HG03439 (cell line): ENCODE measurements at regions not wholly inside any gene's neighbourhood (a gene's known extent, or its start where the extent isn't known, plus 50 kb on each side); places are given as distances from the start of the nearest gene placed in this dataset.

ENCODE experiments used
- ATAC-seq: cut with Tn5 transposase; IDR thresholded peaks from one replicate; pipeline ENCODE4 v1.9.1; 2021; ENCODE audit warnings: mild to moderate bottlenecking, moderate library complexity; ENCODE audit not compliant: unreplicated experiment

GRCh38 chr11:25943777-25944661, 387.9 kb upstream of the ANO3 start:
- ATAC-seq: no peak

- ATAC-seq: no peak
Observed at GRCh38 chr11:25949918-25950317, 382.0 kb upstream of the ANO3 start.

GRCh38 chr11:25953006-25953405, 378.9 kb upstream of the ANO3 start:
- ATAC-seq: no peak

GRCh38 chr11:25958045-25958444, 373.9 kb upstream of the ANO3 start:
- no peak for ATAC-seq

- no peak for ATAC-seq
Observed at GRCh38 chr11:25961539-25961938, 370.4 kb upstream of the ANO3 start.

GRCh38 chr11:25970726-25971508, 361.0 kb upstream of the ANO3 start:
- no peak for ATAC-seq

GRCh38 chr11:25980091-25980490, 351.8 kb upstream of the ANO3 start:
- no peak for ATAC-seq

GRCh38 chr11:25981998-25982397, 349.9 kb upstream of the ANO3 start:
- ATAC-seq: peak; percentile 90

- ATAC-seq: no peak
Observed at GRCh38 chr11:25983280-25983679, 348.6 kb upstream of the ANO3 start.

GRCh38 chr11:25988178-25988577, 343.8 kb upstream of the ANO3 start:
- ATAC-seq: no peak

- no peak for ATAC-seq
Observed at GRCh38 chr11:25990406-25990805, 341.5 kb upstream of the ANO3 start.

- ATAC-seq: no peak
Observed at GRCh38 chr11:25991476-25991875, 340.5 kb upstream of the ANO3 start.

GRCh38 chr11:25992294-25992693, 339.6 kb upstream of the ANO3 start:
- no peak for ATAC-seq

GRCh38 chr11:25993016-25993415, 338.9 kb upstream of the ANO3 start:
- no peak for ATAC-seq

- ATAC-seq: no peak
Observed at GRCh38 chr11:26011474-26011873, 320.5 kb upstream of the ANO3 start.

- ATAC-seq: no peak
Observed at GRCh38 chr11:26014456-26015115, 317.3 kb upstream of the ANO3 start.

GRCh38 chr11:26017322-26017860, 314.5 kb upstream of the ANO3 start:
- no peak for ATAC-seq

GRCh38 chr11:26017903-26018302, 314.0 kb upstream of the ANO3 start:
- ATAC-seq: no peak

- no peak for ATAC-seq
Observed at GRCh38 chr11:26018336-26018735, 313.6 kb upstream of the ANO3 start.

GRCh38 chr11:26019386-26019785, 312.5 kb upstream of the ANO3 start:
- no peak for ATAC-seq

- ATAC-seq: no peak
Observed at GRCh38 chr11:26021017-26021416, 310.9 kb upstream of the ANO3 start.
